ENCODE measurements at regions not wholly inside any gene's neighbourhood (a gene's known extent, or its start where the extent isn't known, plus 50 kb on each side); places are given as distances from the start of the nearest gene placed in this dataset.

DNA sequence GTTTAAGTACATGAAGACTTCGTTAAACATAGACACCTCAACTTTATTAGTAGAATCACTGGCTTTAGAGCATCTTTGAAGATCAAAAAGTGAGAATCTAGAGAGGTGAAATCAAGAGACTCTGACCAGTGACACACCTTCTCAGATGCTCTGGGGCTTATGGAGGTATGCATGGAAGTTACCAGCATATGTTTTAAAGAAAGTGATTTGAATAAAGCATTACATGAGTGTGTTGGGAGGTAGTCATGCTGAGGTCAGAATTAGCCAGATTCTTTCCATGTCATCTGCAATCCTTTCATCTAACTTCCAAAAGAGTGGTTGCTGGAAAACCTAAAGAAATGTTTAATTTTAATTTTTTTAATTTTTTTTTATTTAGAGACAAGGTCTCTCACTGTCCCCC, 658.0 kb upstream of the GOLIM4 start:
- H3K36me3 ChIP-seq (ENCODE audit: control insufficient read depth in 4 of 4, insufficient read depth in 4 of 4, low read length in 4 of 4), result no peaks in the 10 kb centered on the region
- no peak overlapping the region for H3K4me3 ChIP-seq
- TF ChIP-seq, protein P1, sequence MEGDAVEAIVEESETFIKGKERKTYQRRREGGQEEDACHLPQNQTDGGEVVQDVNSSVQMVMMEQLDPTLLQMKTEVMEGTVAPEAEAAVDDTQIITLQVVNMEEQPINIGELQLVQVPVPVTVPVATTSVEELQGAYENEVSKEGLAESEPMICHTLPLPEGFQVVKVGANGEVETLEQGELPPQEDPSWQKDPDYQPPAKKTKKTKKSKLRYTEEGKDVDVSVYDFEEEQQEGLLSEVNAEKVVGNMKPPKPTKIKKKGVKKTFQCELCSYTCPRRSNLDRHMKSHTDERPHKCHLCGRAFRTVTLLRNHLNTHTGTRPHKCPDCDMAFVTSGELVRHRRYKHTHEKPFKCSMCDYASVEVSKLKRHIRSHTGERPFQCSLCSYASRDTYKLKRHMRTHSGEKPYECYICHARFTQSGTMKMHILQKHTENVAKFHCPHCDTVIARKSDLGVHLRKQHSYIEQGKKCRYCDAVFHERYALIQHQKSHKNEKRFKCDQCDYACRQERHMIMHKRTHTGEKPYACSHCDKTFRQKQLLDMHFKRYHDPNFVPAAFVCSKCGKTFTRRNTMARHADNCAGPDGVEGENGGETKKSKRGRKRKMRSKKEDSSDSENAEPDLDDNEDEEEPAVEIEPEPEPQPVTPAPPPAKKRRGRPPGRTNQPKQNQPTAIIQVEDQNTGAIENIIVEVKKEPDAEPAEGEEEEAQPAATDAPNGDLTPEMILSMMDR (IDR thresholded peaks at IDR 0.05; ENCODE audit: control extremely low read depth, extremely low read depth), result no peak
- no peak overlapping the region for H3K9ac ChIP-seq (ENCODE audit: insufficient read depth in 1 of 2, low read length in 2 of 2)
- no peaks in the 10 kb centered on the region for H3K9me3 ChIP-seq (ENCODE audit: control insufficient read depth in 4 of 4, insufficient read depth in 3 of 4, low read length in 3 of 4)
- H3K27ac ChIP-seq (ENCODE audit: low read depth in 1 of 2, low read length in 1 of 2), result no peak overlapping the region
- no peaks in the 10 kb centered on the region for H3K27me3 ChIP-seq (ENCODE audit: control insufficient read depth in 3 of 3, insufficient read depth in 3 of 3, low read length in 2 of 3)
- DNase-seq, result no peak
- ATAC-seq (ENCODE audit: insufficient read depth, low FRiP score), result no peak
- 68 to 86% methylated on average over 1 of the region's 1 CpG for WGBS, 2 donors
- no peaks in the 10 kb centered on the region for H3K4me1 ChIP-seq (ENCODE audit: control insufficient read depth in 5 of 5, insufficient read depth in 5 of 5, low read length in 5 of 5)

DNA sequence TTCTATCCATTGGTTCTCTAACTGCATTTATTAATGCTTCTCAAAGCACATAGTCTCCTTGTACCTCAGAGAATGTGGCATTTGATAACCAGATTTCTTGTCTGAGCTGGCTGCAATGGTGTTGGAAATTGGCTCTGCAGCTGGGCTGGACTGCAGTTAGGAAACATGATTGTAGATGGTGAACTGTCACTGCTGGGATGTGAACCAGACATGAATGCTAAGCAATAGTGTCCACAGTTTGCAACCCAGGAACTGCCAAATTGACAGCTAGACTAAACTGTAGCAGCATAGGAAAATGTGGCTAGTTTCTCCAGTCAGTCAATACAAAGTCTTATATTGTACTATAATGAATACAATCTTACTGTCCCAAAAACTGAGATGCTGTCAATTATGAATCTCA, 656.6 kb upstream of the GOLIM4 start:
- Histone ChIP-seq H3K9ac (ENCODE audit: insufficient read depth in 1 of 2, low read length in 2 of 2) (no peak overlapping the region), H3K27me3 (ENCODE audit: control insufficient read depth in 3 of 3, insufficient read depth in 3 of 3, low read length in 2 of 3) (no peaks in the 10 kb centered on the region), H3K36me3 (ENCODE audit: control insufficient read depth in 4 of 4, insufficient read depth in 4 of 4, low read length in 4 of 4) (no peaks in the 10 kb centered on the region), H3K9me3 (ENCODE audit: control insufficient read depth in 4 of 4, insufficient read depth in 3 of 4, low read length in 3 of 4) (no peaks in the 10 kb centered on the region), H3K4me3 (no peak overlapping the region), H3K27ac (ENCODE audit: low read depth in 1 of 2, low read length in 1 of 2) (no peak overlapping the region), H3K4me1 (ENCODE audit: control insufficient read depth in 5 of 5, insufficient read depth in 5 of 5, low read length in 5 of 5) (no peaks in the 10 kb centered on the region)
- peak in 1 of 3 donors; percentile 23 for DNase-seq
- TF ChIP-seq, protein P1 (IDR thresholded peaks at IDR 0.05; ENCODE audit: control extremely low read depth, extremely low read depth), result no peak
- ATAC-seq (ENCODE audit: insufficient read depth, low FRiP score), result no peak

DNA sequence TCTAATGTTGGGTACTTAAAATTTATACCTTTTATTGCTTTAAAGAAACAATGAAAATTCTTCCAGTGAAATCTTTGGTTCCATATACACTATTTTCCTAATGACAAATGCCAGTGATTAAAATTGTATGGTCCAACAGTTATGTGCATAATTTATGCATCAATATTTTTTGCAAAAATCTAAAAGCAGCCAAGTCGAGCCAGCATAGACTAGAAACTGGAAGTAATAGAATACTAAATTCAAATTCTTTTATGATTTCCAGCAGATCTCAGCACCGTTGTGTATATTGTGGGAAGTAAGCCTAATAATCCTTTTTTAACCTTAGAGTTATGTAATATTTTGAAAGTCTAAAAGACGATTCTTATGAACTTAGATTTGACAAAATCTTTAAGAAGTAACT, 652.0 kb upstream of the GOLIM4 start:
- Histone ChIP-seq H3K27me3 (ENCODE audit: control insufficient read depth in 3 of 3, insufficient read depth in 3 of 3, low read length in 2 of 3) (no peaks in the 10 kb centered on the region), H3K4me3 (no peak overlapping the region), H3K9me3 (ENCODE audit: control insufficient read depth in 4 of 4, insufficient read depth in 3 of 4, low read length in 3 of 4) (no peaks in the 10 kb centered on the region), H3K9ac (ENCODE audit: insufficient read depth in 1 of 2, low read length in 2 of 2) (no peak overlapping the region), H3K27ac (ENCODE audit: low read depth in 1 of 2, low read length in 1 of 2) (no peak overlapping the region), H3K4me1 (ENCODE audit: control insufficient read depth in 5 of 5, insufficient read depth in 5 of 5, low read length in 5 of 5) (no peaks in the 10 kb centered on the region), H3K36me3 (ENCODE audit: control insufficient read depth in 4 of 4, insufficient read depth in 4 of 4, low read length in 4 of 4) (no peaks in the 10 kb centered on the region)
- WGBS, 2 donors, result 77 to 89% methylated on average over 3 of the region's 3 CpGs
- no peak for ATAC-seq (ENCODE audit: insufficient read depth, low FRiP score)
- DNase-seq, result no peak
- TF ChIP-seq, protein P1 (IDR thresholded peaks at IDR 0.05; ENCODE audit: control extremely low read depth, extremely low read depth), result no peak

DNA sequence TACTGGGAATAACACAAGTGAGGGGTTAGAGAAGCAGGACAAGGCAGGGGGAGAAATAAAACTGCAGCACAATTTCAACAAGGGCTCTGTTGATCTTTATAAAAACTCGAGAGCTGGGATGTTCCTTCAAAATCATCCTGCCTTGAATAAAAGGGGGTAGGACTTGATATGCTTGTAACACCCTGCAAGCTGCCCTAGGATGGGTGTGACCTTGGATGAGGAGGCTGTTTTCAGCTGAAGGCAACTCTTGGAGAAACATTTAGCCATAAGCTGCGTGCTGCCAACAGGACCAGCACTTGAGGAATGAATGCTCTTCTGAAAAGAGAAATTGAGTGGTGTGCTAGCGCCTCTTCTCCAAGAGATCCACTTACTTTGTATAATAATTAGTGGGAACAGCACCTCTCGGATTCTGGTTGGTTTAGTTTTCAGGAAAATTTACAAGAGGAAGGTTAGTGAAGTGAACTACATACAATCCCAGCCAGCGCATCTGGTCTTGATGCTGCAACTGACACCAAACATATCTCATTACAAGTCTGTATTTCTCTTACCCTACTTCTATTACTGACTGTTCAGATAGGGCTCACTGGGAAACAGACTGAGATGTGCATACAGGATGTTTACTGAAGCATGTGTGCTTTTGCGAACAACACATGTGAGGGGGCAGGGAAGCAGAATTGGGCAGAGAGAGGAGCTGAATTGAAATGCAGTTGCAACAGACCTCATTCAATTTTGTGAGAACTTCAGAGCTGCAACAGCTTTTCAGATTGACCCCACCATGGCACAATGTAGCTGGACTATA, 643.0 kb upstream of the GOLIM4 start:
- Histone ChIP-seq H3K9me3 (ENCODE audit: control insufficient read depth in 4 of 4, insufficient read depth in 3 of 4, low read length in 3 of 4) (peaks cover 0 to 6% (median 0%) of the 10 kb centered on the region in 4 donors), H3K36me3 (ENCODE audit: control insufficient read depth in 4 of 4, insufficient read depth in 4 of 4, low read length in 4 of 4) (no peaks in the 10 kb centered on the region), H3K4me3 (no peak overlapping the region), H3K27ac (ENCODE audit: low read depth in 1 of 2, low read length in 1 of 2) (no peak overlapping the region), H3K9ac (ENCODE audit: insufficient read depth in 1 of 2, low read length in 2 of 2) (no peak overlapping the region), H3K4me1 (ENCODE audit: control insufficient read depth in 5 of 5, insufficient read depth in 5 of 5, low read length in 5 of 5) (no peaks in the 10 kb centered on the region), H3K27me3 (ENCODE audit: control insufficient read depth in 3 of 3, insufficient read depth in 3 of 3, low read length in 2 of 3) (no peaks in the 10 kb centered on the region)
- WGBS, 2 donors, result 79 to 87% methylated on average over 6 of the region's 6 CpGs
- DNase-seq (peak in 1 of 3 donors; percentile 14), ATAC-seq (ENCODE audit: insufficient read depth, low FRiP score) (no peak)
- TF ChIP-seq, protein P1 (IDR thresholded peaks at IDR 0.05; ENCODE audit: control extremely low read depth, extremely low read depth), result no peak
